Mucosa of stomach (tissue), 1 donor: ENCODE measurements at regions not wholly inside any gene's neighbourhood (a gene's known extent, or its start where the extent isn't known, plus 50 kb on each side); places are given as distances from the start of the nearest gene placed in this dataset.

Experiments
- H3K27me3 ChIP-seq: one replicate; pipeline ENCODE4 v1.7.0; 2013; ENCODE audit warnings: mild to moderate bottlenecking, low read length; ENCODE audit not compliant: control insufficient read depth, insufficient read depth
- H3K36me3 ChIP-seq: one replicate; pipeline ENCODE4 v1.7.0; 2013; ENCODE audit warnings: low read length; ENCODE audit not compliant: control insufficient read depth, insufficient read depth
- H3K4me1 ChIP-seq: one replicate; pipeline ENCODE4 v1.7.0; 2013; ENCODE audit warnings: mild to moderate bottlenecking, low read length; ENCODE audit not compliant: control insufficient read depth, insufficient read depth
- H3K4me3 ChIP-seq: one replicate; pipeline ENCODE4 v1.7.0; 2013; ENCODE audit warnings: low read length
- H3K9ac ChIP-seq: one replicate; pipeline ENCODE4 v1.7.0; 2013; ENCODE audit warnings: mild to moderate bottlenecking, low read length, moderate library complexity
- H3K9me3 ChIP-seq: one replicate; pipeline ENCODE4 v1.7.0; 2013; ENCODE audit warnings: mild to moderate bottlenecking, low read length, moderate library complexity; ENCODE audit not compliant: control insufficient read depth
- donor health status: Pancreatic carcinoma.

GRCh38 chr2:66815886-66816285 lies 381.0 kb downstream of the MEIS1 start:
- Histone ChIP-seq H3K9ac (no peak overlapping the region), H3K9me3 (no peaks in the 10 kb centered on the region), H3K4me3 (no peak overlapping the region), H3K36me3 (no peaks in the 10 kb centered on the region), H3K27me3 (no peaks in the 10 kb centered on the region), H3K4me1 (no peaks in the 10 kb centered on the region)

GRCh38 chr2:66821168-66821567 lies 386.2 kb downstream of the MEIS1 start:
- H3K9ac ChIP-seq = no peak overlapping the region
- H3K4me1 ChIP-seq = no peaks in the 10 kb centered on the region
- no peaks in the 10 kb centered on the region for H3K9me3 ChIP-seq
- H3K27me3 ChIP-seq = no peaks in the 10 kb centered on the region
- H3K4me3 ChIP-seq = no peak overlapping the region
- no peaks in the 10 kb centered on the region for H3K36me3 ChIP-seq

DNA sequence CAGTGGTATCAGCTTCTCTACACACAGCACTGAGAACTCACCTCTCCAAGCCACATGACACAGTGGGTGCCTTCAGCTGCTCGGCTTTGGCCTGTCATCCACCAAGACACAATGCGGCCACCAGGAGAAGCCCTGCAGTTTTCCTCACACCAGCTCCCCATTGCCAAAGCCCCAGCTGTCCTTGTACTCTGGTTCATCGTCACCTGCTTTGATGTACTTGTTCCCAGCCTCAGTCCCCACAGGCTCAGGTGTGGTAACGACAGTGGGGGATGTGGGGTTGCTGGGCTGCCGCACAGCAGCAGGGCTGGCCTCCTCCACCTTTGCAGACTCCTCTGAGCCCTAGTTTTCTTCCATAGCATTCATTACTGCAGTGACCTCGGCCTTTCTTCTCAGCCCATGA lies 387.3 kb downstream of the MEIS1 start:
- Histone ChIP-seq H3K36me3 (no peaks in the 10 kb centered on the region), H3K4me1 (no peaks in the 10 kb centered on the region), H3K4me3 (no peak overlapping the region), H3K9me3 (no peaks in the 10 kb centered on the region), H3K27me3 (no peaks in the 10 kb centered on the region), H3K9ac (no peak overlapping the region)

- H3K36me3 ChIP-seq = no peaks in the 10 kb centered on the region
- no peak overlapping the region for H3K4me3 ChIP-seq
- no peaks in the 10 kb centered on the region for H3K27me3 ChIP-seq
- no peaks in the 10 kb centered on the region for H3K4me1 ChIP-seq
- no peaks in the 10 kb centered on the region for H3K9me3 ChIP-seq
- no peak overlapping the region for H3K9ac ChIP-seq
These were observed 390.0 kb downstream of the MEIS1 start for GRCh38 chr2:66824926-66825325.

DNA sequence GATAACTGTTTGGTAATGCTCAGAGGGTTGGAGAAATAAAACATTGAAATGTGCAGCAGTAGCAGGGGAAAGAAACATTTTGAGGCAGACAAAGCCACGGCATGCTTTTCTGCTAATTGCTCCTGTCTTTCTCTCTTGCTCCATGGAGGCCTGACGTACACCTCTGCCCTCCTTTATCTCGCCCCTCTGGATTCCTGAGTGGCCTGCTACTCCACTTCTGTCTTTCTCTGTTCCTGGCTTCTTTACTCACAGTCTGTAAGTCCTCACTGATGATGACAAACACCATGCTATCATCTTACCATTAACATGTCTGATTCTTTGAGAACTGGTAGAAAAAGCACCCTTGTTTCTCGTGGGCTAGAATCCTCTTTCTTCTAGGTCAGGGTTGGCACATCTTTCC lies 392.9 kb downstream of the MEIS1 start:
- Histone ChIP-seq H3K36me3 (no peaks in the 10 kb centered on the region), H3K9ac (no peak overlapping the region), H3K27me3 (no peaks in the 10 kb centered on the region), H3K4me3 (no peak overlapping the region), H3K9me3 (no peaks in the 10 kb centered on the region), H3K4me1 (no peaks in the 10 kb centered on the region)

DNA sequence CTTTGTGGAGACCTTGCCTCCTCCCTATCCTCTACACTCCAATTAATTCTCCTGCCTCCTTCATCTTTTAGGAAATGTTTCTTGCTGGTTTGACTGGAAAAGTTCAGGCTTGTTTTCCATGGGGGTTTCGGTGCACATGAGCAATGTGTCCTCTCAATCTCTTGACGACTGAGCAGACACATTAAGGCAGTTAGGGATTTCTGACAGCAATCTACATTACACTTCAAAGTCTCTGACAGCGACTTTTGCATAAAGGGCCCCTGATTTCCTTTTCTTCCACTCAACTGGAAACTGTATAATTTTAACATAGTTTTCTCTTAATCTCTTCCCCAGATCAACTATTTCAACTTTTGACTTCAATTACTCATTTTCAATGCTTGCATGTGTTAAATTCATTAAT lies 394.0 kb downstream of the MEIS1 start:
- Histone ChIP-seq H3K4me1 (no peaks in the 10 kb centered on the region), H3K36me3 (no peaks in the 10 kb centered on the region), H3K27me3 (no peaks in the 10 kb centered on the region), H3K9me3 (no peaks in the 10 kb centered on the region), H3K4me3 (no peak overlapping the region), H3K9ac (no peak overlapping the region)

- H3K4me1 ChIP-seq = no peaks in the 10 kb centered on the region
- H3K9ac ChIP-seq = no peak overlapping the region
- H3K36me3 ChIP-seq = no peaks in the 10 kb centered on the region
- H3K4me3 ChIP-seq = no peak overlapping the region
- H3K9me3 ChIP-seq = no peaks in the 10 kb centered on the region
- H3K27me3 ChIP-seq = no peaks in the 10 kb centered on the region
These were observed 396.0 kb downstream of the MEIS1 start for GRCh38 chr2:66830881-66831280.

DNA sequence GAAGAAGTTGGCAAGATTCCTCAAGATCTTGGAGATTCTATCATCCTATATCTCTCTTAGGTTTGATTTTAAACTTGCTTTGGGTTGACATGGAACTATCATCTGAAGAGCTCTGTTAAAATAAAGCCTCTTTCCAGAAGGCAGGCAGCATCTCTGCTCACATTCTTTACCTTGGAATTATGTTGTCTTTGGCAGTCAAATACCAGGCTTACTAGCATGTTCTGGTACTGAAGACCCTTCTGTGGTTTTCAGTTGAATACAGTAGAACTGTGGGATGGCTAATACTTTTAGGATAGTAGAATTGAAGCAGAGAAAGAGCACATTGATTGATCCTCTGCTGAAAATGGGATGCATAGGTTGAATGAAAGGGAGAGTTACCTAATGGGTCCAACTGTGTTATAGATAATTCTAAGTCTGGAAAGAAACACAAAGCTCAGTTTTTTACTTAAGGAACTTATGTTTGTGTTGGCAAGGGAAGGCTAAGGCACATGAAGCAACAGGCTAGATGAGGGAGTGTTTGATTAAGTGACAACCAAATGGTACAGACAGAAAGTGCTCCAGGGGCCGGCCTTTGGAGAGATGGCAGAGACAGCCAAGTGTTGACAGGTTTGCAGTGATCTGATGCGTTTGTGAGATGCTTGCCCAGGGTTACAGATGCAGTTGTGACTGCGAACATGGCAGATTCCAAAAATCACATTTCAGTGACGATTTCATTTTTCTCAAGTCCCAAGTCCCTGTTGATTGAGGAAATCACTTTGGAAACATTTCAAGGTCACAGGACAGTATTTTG lies 397.9 kb downstream of the MEIS1 start:
- no peaks in the 10 kb centered on the region for H3K27me3 ChIP-seq
- H3K9me3 ChIP-seq = no peaks in the 10 kb centered on the region
- H3K4me1 ChIP-seq = no peaks in the 10 kb centered on the region
- H3K36me3 ChIP-seq = no peaks in the 10 kb centered on the region
- H3K4me3 ChIP-seq = no peak overlapping the region
- no peak overlapping the region for H3K9ac ChIP-seq

DNA sequence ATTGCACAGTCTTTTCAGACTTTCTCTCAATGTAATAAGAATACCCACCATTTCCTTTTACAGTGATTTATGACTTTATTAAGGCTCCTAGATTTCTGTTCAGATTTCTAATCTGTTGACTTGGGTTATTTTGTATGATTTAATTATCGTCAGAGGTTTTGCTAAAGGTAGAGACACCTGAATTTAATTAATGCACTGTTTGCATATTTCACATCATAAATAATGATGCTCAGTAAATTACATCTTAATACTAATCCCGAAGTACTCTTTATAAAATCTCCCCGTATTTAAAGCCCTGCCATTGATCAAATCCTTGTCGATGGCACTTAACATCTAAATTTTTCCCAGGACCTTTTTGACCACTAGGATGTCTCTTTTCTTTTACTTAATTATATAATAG lies 399.9 kb downstream of the MEIS1 start:
- Histone ChIP-seq H3K9ac (no peak overlapping the region), H3K36me3 (no peaks in the 10 kb centered on the region), H3K4me3 (no peak overlapping the region), H3K9me3 (no peaks in the 10 kb centered on the region), H3K4me1 (no peaks in the 10 kb centered on the region), H3K27me3 (no peaks in the 10 kb centered on the region)

DNA sequence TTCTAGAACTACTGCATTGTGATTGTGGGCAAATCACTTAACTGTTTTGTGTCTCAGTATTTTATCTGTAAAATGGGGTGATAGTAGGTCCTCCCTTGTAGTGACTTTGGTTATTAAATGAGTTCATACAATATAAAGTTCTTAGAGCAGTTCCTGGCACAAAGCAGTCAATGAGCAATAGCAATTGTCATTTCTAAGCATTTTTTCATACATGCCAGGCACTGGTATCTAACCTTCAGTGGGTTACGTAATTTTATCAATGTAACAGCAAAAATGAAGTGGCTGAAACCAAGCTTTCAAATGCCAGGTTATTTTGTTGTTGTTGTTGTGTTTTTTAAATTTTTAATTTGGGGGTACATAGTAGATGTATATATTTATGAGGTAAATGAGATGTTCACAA lies 401.9 kb downstream of the MEIS1 start:
- Histone ChIP-seq H3K36me3 (no peaks in the 10 kb centered on the region), H3K9ac (no peak overlapping the region), H3K4me1 (no peaks in the 10 kb centered on the region), H3K9me3 (no peaks in the 10 kb centered on the region), H3K4me3 (no peak overlapping the region), H3K27me3 (no peaks in the 10 kb centered on the region)

DNA sequence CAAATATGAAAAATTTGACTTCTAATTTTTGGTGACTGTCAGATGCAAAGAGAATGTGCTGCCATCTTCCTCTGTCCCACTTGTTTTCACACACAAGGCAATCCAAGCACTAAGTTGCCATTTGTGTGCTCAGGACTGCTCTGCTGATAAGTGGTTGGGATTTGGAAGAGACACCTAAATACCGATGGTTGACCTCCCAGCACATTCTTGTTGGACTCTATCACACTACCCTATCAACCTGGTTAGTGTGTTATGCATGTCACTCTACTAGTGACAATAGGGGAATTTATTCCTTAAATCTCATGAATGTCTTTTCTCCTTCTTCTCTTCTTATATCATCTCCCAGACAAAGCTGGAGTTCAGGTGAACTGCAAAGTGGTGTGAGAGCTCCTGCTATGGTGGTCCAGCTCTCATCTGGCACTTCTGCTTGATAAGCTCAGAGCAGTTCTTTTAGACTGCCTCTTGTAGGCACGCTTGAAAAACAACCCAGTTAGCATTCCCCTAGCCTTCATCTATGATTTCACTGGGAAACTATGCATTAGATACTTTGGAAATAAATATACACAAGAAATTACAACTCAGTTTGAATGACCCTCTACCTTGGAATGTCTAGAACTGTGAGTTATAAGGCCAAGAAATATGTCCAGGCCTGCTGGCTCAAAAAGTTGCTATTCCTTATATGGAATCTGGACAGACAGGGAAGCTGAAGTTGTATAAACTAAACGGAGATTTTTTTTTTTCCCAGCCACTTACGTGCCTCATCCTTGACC lies 404.8 kb downstream of the MEIS1 start:
- H3K27me3 ChIP-seq = no peaks in the 10 kb centered on the region
- H3K4me3 ChIP-seq = no peak overlapping the region
- H3K4me1 ChIP-seq = no peaks in the 10 kb centered on the region
- no peaks in the 10 kb centered on the region for H3K36me3 ChIP-seq
- H3K9me3 ChIP-seq = no peaks in the 10 kb centered on the region
- no peak overlapping the region for H3K9ac ChIP-seq

GRCh38 chr2:66840321-66841002 lies 405.5 kb downstream of the MEIS1 start:
- Histone ChIP-seq H3K4me1 (no peaks in the 10 kb centered on the region), H3K36me3 (no peaks in the 10 kb centered on the region), H3K9me3 (no peaks in the 10 kb centered on the region), H3K4me3 (no peak overlapping the region), H3K9ac (no peak overlapping the region), H3K27me3 (no peaks in the 10 kb centered on the region)
